ENCODE measurements at regions not wholly inside any gene's neighbourhood (a gene's known extent, or its start where the extent isn't known, plus 50 kb on each side); places are given as distances from the start of the nearest gene placed in this dataset.
"Not testable (repeated sequence)": the region's sequence is repeated elsewhere in the genome, so short reads cannot be mapped to it uniquely, and the experiment has no call there.

GRCh38 chr9:85880507-85880906 is 60.4 kb upstream of the NAA35 start:
- DNase-seq (ENCODE audit: low spot score): not testable (repeated sequence)

GRCh38 chr9:85884256-85884655 is 56.7 kb upstream of the NAA35 start:
- no peak for DNase-seq (ENCODE audit: low spot score)

DNA sequence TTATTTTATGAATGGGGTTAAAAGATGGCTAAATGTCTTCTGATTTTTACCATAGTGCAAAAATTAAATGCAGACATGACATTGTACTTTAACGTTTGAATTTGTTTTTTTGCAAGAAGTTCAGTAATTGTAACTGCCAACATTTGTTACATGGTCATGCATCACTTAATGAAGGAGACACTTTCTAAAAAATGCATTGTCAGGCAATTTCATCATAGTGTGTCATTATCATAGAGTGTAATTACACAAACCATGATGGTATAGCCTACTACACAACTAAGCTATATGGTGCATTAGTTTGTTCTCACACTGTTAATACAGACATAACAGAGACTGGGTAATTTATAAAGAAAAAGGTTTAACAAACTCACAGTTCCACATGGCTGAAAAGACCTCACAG is 50.0 kb upstream of the NAA35 start:
- no peak for DNase-seq (ENCODE audit: low spot score)
